ENCODE measurements at regions not wholly inside any gene's neighbourhood (a gene's known extent, or its start where the extent isn't known, plus 50 kb on each side); places are given as distances from the start of the nearest gene placed in this dataset.

DNA sequence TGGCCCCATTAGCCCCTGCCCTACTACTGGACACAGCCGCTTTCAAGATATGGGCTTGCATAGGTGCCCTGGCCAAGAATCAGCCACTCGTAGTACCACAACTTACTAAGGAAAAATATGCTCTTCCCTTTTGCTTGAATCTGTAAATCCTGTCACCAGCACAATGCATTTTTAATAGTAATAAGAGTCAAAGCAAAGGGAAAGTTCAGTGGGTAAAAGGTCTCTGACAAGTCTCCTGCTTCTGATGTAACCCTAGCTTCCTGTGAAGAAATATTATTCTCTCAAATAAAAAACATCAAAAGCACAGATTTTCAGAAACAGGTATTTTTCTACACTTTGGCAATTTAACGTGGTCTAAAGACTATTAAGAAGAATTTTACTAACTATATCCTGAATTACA is 373.8 kb downstream of the GJA1 start:
- TF ChIP-seq CTCF (IDR thresholded peaks at IDR 0.05; ENCODE audit: insufficient read depth, low read length) (no peak), SPI1 (IDR thresholded peaks at IDR 0.05; ENCODE audit: borderline replicate concordance, low read depth) (no peak), POLR2AphosphoS5 (IDR thresholded peaks at IDR 0.05; ENCODE audit: low read depth) (no peak), GABPA (IDR thresholded peaks at IDR 0.05; ENCODE audit: low read depth) (no peak)
- TF ChIP-seq, protein P1, sequence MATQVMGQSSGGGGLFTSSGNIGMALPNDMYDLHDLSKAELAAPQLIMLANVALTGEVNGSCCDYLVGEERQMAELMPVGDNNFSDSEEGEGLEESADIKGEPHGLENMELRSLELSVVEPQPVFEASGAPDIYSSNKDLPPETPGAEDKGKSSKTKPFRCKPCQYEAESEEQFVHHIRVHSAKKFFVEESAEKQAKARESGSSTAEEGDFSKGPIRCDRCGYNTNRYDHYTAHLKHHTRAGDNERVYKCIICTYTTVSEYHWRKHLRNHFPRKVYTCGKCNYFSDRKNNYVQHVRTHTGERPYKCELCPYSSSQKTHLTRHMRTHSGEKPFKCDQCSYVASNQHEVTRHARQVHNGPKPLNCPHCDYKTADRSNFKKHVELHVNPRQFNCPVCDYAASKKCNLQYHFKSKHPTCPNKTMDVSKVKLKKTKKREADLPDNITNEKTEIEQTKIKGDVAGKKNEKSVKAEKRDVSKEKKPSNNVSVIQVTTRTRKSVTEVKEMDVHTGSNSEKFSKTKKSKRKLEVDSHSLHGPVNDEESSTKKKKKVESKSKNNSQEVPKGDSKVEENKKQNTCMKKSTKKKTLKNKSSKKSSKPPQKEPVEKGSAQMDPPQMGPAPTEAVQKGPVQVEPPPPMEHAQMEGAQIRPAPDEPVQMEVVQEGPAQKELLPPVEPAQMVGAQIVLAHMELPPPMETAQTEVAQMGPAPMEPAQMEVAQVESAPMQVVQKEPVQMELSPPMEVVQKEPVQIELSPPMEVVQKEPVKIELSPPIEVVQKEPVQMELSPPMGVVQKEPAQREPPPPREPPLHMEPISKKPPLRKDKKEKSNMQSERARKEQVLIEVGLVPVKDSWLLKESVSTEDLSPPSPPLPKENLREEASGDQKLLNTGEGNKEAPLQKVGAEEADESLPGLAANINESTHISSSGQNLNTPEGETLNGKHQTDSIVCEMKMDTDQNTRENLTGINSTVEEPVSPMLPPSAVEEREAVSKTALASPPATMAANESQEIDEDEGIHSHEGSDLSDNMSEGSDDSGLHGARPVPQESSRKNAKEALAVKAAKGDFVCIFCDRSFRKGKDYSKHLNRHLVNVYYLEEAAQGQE (IDR thresholded peaks at IDR 0.05; ENCODE audit: insufficient replicate concordance, low read depth) = no peak
